Stimulated activated CD4-positive, alpha-beta T cell treated with anti-CD3 and anti-CD28 coated beads, Interleukin-12 subunit alpha, Interleukin-12 subunit beta, amount 100 ng/mL, for 48 hours (primary cell): ENCODE measurements at regions not wholly inside any gene's neighbourhood (a gene's known extent, or its start where the extent isn't known, plus 50 kb on each side); places are given as distances from the start of the nearest gene placed in this dataset.

Source experiments
- DNase-seq, 3 donors: peaks; one replicate each; pipeline ENCODE4 v3.0.0-alpha.2; 2020; ENCODE audit warnings: low read depth in 2 of 3, low spot score in 1 of 3

DNA sequence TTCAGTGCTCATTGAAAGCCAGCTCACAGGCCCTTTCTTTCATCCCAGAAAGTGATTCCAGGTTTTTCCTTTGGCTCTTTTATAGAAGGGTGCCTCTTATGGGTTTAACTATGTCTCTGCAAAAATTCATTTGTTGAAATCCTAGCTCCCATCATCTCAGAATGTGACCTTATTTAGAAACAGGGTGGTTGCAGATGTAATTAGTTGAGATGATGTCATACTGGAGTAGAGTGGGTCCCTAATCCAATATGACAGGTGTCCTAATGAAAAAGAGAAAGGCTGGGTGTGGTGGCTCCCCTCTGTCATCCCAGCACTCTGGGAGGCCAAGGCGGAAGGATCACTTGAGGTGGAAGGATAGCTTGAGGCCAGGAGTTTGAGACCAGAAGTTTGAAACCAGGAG is 64.2 kb upstream of the FAM20A start:
- DNase-seq, result no peak

DNA sequence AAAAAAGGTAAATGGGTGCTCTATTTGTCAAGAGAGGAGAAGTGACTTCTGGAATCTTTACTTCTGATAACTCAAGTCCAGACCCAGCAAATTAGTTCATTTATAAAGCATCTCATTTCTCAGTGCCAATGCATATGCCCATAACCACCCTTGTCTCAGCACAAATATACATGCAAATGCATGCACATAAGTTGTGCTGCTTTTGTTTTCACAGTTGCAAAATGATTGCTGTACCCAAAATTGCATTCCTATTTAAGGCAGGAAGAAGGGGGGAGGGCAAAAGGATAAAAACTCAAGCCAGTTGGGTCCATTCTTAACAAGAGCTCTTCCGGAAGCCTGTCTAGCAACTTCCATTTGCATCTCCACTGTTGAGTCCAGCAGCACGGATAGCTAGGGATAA is 61.3 kb upstream of the FAM20A start:
- DNase-seq, result no peak

DNA sequence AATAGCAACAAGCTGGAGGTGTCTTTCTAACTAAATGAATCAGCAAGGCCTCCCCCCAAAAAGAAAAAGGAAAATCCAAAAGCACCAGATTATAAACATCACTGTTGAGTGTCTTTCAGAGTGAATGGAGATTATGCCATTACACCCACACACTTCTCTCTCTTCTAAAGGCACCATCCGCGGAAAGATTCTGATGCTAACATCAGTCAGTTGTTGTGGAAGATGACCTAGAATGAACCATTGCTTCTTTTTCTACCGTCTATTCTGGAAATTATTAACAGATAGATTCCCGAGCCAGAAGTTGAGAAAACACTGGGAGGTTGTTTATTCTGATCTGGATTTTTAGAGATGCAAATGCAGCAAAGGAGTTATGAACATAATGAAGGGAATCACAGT is 60.9 kb upstream of the FAM20A start:
- DNase-seq, result no peak

DNA sequence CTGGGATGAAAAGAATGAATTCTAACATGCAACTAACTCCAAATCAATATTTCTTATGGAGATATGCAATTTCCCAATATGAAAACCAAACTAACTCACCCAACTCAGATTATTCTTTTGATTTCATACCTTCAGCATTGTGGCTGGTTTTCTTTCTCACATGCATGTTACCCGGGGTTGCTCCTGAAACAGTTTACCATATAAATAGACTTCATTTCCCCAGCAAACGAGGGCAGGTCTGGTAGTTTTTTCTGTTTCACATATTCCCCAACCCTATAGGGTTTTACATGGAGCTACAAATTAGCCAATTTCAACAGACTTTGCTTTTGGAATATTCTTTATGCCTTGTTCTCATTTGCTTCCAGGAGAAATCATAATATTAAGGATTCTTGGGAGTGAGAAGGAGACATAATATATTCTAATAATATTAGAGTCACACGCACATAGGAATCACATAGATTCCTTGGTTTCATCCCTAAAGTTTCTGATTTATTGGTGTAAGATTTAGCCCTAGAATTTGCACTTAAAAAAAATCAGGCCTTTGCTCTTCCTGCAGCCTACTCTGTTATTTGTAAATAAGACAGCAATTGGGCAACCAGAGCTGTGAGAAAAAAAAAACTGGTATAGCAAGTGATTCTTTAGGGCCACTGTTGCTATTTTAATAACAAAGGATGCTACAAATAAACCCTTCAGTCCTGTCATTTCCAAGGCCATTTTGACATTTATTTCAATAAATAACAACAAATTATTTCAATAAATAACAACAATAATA is 60.3 kb upstream of the FAM20A start:
- no peak for DNase-seq

DNA sequence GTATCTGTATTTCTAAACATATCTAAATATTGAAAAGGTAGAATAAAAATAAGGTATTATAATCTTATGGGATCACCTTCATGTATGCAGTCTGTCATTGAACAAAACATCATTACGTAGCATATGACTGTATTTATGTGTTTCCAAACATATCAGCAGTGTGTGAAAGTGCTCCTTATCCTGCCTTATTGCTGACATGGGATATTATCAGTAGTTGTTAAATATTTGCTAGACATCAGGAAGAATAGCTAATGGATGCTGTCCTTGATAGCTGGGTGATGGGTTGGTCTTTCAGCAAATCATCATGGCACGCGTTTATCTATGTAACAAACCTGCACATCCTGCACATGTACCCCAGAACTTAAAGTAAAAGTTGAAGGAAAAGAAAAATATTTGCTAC is 59.1 kb upstream of the FAM20A start:
- DNase-seq, result no peak

DNA sequence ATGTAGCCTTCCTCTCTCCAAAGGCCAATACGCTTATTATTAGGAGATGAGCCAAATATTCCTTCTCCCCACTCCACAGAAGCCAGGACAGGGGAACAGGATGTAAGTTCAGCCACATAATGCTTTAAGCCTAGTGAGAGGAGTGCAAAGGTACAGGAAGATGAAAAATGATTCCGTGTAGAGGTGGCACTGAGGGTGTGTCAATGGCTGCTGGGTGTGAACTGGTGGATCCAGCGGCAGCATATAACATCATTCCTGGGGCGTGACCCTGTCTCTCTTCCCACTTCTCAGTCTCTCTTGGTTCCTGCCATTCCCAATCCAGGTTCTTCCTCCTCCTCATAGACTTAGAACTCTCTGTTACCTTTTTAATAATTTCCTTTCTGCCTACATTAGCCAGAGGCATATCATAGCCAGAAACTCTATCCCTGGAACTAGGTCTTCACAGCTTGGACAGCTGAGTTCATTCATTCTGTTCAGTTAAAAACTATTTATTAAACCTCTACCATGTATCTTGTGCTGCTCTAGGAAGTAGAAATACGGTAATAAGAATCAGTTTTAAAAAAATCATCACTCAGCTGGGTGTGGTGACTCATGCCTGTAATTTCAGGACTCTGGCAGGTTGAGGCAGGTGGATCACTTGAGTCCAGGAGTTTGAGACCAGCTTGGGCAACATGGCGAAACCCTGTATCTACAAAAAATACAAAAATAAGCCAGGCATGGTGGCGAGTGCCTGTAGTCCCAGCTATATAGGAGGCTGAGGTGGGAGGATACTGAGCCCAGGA is 58.0 kb upstream of the FAM20A start:
- DNase-seq, result no peak

DNA sequence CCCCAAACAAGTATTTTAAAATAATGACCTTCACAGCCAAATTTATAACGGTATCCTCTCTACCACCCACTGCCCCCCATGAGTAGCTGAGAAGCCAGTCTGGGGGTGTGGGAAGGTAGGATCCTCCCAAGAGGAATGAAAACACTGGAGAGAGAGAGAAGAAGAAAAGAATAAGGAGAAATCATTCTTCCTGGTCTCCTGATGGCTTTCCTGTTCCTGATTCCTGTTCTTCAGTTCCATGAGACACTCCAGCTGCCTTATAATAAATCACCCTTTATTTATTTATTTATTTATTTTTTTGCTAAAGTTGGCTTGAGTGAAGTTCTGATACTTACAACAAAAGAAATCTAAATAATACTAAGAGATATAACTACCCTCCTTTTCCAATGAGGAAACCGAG is 56.4 kb upstream of the FAM20A start:
- no peak for DNase-seq

DNA sequence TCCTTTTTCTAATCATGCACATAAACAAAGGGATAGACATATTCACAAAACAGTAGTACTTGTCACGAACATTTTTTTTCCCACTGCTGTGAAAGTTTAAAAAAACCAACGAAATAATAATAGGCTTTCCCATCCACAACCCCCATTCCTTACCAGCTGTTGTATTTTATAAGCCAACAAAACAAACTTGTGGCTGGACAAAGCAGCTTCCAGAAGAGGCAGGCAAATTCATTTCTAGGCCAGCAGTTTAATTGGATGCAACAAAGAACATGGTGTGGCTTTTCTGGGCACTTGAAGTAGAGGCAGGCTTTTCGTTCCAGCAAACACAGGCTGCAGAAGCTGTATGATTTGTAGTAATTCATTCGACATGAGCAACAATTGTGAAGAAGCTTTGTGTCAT is 56.0 kb upstream of the FAM20A start:
- DNase-seq, result no peak

DNA sequence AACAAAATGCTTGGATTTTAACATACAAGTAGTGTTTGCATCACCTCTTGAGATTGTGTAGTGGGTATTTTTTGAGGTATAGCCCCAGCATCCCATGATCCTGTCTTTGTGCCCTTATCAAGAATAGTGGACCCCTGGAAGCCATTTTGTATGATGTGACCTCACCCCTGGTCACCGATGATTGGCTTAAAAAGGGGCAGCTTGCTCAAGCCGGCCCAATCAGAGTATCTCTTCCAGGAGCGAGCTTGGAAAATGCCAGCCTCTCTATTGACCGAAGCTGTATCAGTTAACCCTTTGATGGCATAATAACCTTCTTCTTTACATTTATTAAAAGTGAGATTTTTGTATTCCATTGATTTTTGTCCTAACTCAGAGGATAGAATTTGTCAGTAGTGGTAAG is 55.5 kb upstream of the FAM20A start:
- DNase-seq, result no peak
